GM12878 (cell line): ENCODE measurements at regions not wholly inside any gene's neighbourhood (a gene's known extent, or its start where the extent isn't known, plus 50 kb on each side); places are given as distances from the start of the nearest gene placed in this dataset.

Experiments
- ATAC-seq: fragments of 200-7000 bp; cut with Tn5 transposase; 3 replicates; pipeline ENCODE4 v1.9.1; 2020; ENCODE audit warnings: mild to moderate bottlenecking, moderate library complexity
- BruUV-seq: library from RNA; stranded (reverse); fragments of 400-500 nt; replicated peaks from 2 replicates; lab custom pipeline; 2021; lab: Mats Ljungman, UMichigan
- CTCF ChIA-PET: fragments of 300-600 bp; sonication (Branson Sonifier 250); formaldehyde crosslinking; extraction: SDS; loops from one replicate; lab custom pipeline; 2021; ENCODE audit warnings: inconsistent platforms; lab: Yijun Ruan, JAX
- POLR2A ChIA-PET: fragments of 350-600 bp; formaldehyde crosslinking; extraction: SDS; loops from one replicate; lab custom pipeline; 2021; ENCODE audit warnings: inconsistent platforms; lab: Charles Lee
- RAD21 ChIA-PET: fragments of 300-600 bp; sonication (Branson Sonifier 250); formaldehyde crosslinking; loops from one replicate; lab custom pipeline; 2023; ENCODE audit warnings: antibody characterized with exemption; ENCODE audit not compliant: unreplicated experiment; lab: Charles Lee
- SMC1A ChIA-PET: fragments of 300-600 bp; sonication (Branson Sonifier 250); formaldehyde crosslinking; loops from one replicate; lab custom pipeline; 2023; ENCODE audit not compliant: unreplicated experiment, uncharacterized antibody; lab: Charles Lee
- DNase-seq: peaks from one replicate; pipeline ENCODE4 v3.0.0-alpha.2; 2011; ENCODE audit warnings: low read depth, low spot score
- FAIRE-seq: peaks from 3 replicates; lab custom pipeline; 2011; peaks lifted over from hg19 to GRCh38; lab: Jason Lieb, UNC
- H2AFZ ChIP-seq: 2 replicates; pipeline ENCODE4 v1.6.0; 2011; ENCODE audit warnings: low read depth, low read length, control low read depth; ENCODE audit not compliant: control insufficient read depth
- H3K27ac ChIP-seq: 2 replicates; pipeline ENCODE4 v1.5.1; 2011; ENCODE audit warnings: control low read depth; ENCODE audit not compliant: control insufficient read depth, insufficient read depth
- H3K27me3 ChIP-seq, 2 experiments: replicated peaks in 1 of 2; 2 replicates each; pipeline versions ENCODE4 v1.6.0 to v1.6.1; 2011; ENCODE audit warnings: low read length in 1 of 2; ENCODE audit not compliant: control insufficient read depth in 2 of 2, insufficient read depth in 2 of 2
- H3K36me3 ChIP-seq, 2 experiments: 2 replicates each; pipeline ENCODE4 v1.5.1; 2011; ENCODE audit warnings: low read length in 1 of 2; ENCODE audit not compliant: control insufficient read depth in 2 of 2, insufficient read depth in 2 of 2
- H3K4me1 ChIP-seq: 2 replicates; pipeline ENCODE4 v1.6.1; 2011; ENCODE audit warnings: mild to moderate bottlenecking, low read length, moderate library complexity, mixed read lengths; ENCODE audit not compliant: control insufficient read depth, insufficient read depth
- H3K4me2 ChIP-seq: 2 replicates; pipeline ENCODE4 v1.6.0; 2011; ENCODE audit warnings: control low read depth; ENCODE audit not compliant: control insufficient read depth, insufficient read depth
- H3K4me3 ChIP-seq: fragments of 200-600 bp; sonication (generic); 2 replicates; pipeline ENCODE4 v1.5.1; 2016
- H3K79me2 ChIP-seq: 2 replicates; pipeline ENCODE4 v1.6.0; 2011; ENCODE audit warnings: low read length; ENCODE audit not compliant: control insufficient read depth, insufficient read depth
- H3K9ac ChIP-seq: 2 replicates; pipeline ENCODE4 v1.8.0; 2011; ENCODE audit warnings: low read length, control low read depth, mixed read lengths; ENCODE audit not compliant: control insufficient read depth, insufficient read depth
- H3K9me3 ChIP-seq: replicated peaks from 3 replicates; pipeline ENCODE4 v1.5.1; 2011; ENCODE audit warnings: mild to moderate bottlenecking, low read length; ENCODE audit not compliant: control insufficient read depth, insufficient read depth
- H4K20me1 ChIP-seq: 2 replicates; pipeline ENCODE4 v1.6.0; 2011; ENCODE audit not compliant: control insufficient read depth, insufficient read depth
- EGR1 ChIP-seq, 2 experiments: IDR thresholded peaks; 1 replicate in 1 of 2; 2 replicates in 1 of 2; pipeline ENCODE4 v1.6.1; 2011 to 2012; ENCODE audit warnings: low read depth in 2 of 2, low read length in 2 of 2, borderline replicate concordance in 1 of 2, mild to moderate bottlenecking in 1 of 2, moderate library complexity in 1 of 2
- ETV6 ChIP-seq, 2 experiments: fragments of 450-650 bp in 1 of 2; IDR thresholded peaks in 1 of 2; conservative IDR thresholded peaks in 1 of 2; 2 replicates each; pipeline ENCODE4 v1.6.1; 2014; ENCODE audit warnings: antibody characterized with exemption in 1 of 2, borderline replicate concordance in 1 of 2, low read depth in 1 of 2, mild to moderate bottlenecking in 1 of 2, moderate library complexity in 1 of 2
- GATAD2B ChIP-seq: fragments of 450-650 bp; conservative IDR thresholded peaks from 2 replicates; pipeline ENCODE4 v1.6.1; 2017; ENCODE audit warnings: low read depth, mild to moderate bottlenecking, moderate library complexity
- KAT2A ChIP-seq: conservative IDR thresholded peaks from 2 replicates; pipeline ENCODE4 v1.6.1; 2011; ENCODE audit warnings: low read depth, low read length; ENCODE audit not compliant: control insufficient read depth
- MEF2B ChIP-seq: fragments of 450-650 bp; IDR thresholded peaks from 2 replicates; pipeline ENCODE4 v1.6.1; 2018; ENCODE audit warnings: mild to moderate bottlenecking, moderate library complexity; ENCODE audit not compliant: partially characterized antibody, poor library complexity, severe bottlenecking
- NFYB ChIP-seq: IDR thresholded peaks from 2 replicates; pipeline ENCODE4 v1.6.1; 2011; ENCODE audit warnings: low read depth, mild to moderate bottlenecking, low read length, improper control_type of control experiment, moderate library complexity; ENCODE audit not compliant: insufficient read depth
- TCF7 ChIP-seq: IDR thresholded peaks from 2 replicates; pipeline ENCODE4 v1.6.1; 2014; ENCODE audit warnings: antibody characterized with exemption, borderline replicate concordance
- ZNF384 ChIP-seq: IDR thresholded peaks from 2 replicates; pipeline ENCODE4 v1.6.1; 2012; ENCODE audit warnings: low read depth, mild to moderate bottlenecking, low read length, improper control_type of control experiment, borderline replicate concordance
- ZSCAN29 ChIP-seq: fragments of 450-650 bp; IDR thresholded peaks from 2 replicates; pipeline ENCODE4 v1.6.1; 2017; ENCODE audit warnings: mild to moderate bottlenecking, moderate library complexity
- WGBS: methylation state at CpG from one replicate; pipeline ENCODE4 v1.1.6; 2016; ENCODE audit warnings: low lambda C conversion rate; ENCODE audit not compliant: insufficient replicate concordance, insufficient coverage; ENCODE audit errors: missing lambda C conversion rate; 5-methylcytosine and 5-hydroxymethylcytosine counted together
- in situ Hi-C: fragments of 300-500 bp; cut with MboI; formaldehyde crosslinking; loops from 9 replicates; pipeline ENCODE4 v1.14.3; 2018; ENCODE audit warnings: mixed read lengths
- intact Hi-C: fragments of 100-400 bp; cut with micrococcal nuclease; formaldehyde crosslinking; loops from one replicate; pipeline ENCODE4 v1.14.2; 2022; ENCODE audit not compliant: unreplicated experiment
- TF ChIP-seq, protein P1 (sequence below): IDR thresholded peaks from 2 replicates; pipeline ENCODE4 v1.6.1; 2011; ENCODE audit warnings: low read depth, mild to moderate bottlenecking, low read length, moderate library complexity, borderline replicate concordance; ENCODE audit errors: extremely low read depth
- TF ChIP-seq, protein P2 (sequence below): fragments of 450-650 bp; IDR thresholded peaks from 2 replicates; pipeline ENCODE4 v1.6.1; 2017; ENCODE audit warnings: mild to moderate bottlenecking, low read depth, inconsistent platforms; ENCODE audit not compliant: poor library complexity, severe bottlenecking
- TF ChIP-seq, protein P3 (sequence below): fragments of 450-650 bp; formaldehyde crosslinking; IDR thresholded peaks from 2 replicates; pipeline ENCODE4 v1.5.0; 2022; ENCODE audit warnings: mild to moderate bottlenecking, missing genetic modification characterization

DNA sequence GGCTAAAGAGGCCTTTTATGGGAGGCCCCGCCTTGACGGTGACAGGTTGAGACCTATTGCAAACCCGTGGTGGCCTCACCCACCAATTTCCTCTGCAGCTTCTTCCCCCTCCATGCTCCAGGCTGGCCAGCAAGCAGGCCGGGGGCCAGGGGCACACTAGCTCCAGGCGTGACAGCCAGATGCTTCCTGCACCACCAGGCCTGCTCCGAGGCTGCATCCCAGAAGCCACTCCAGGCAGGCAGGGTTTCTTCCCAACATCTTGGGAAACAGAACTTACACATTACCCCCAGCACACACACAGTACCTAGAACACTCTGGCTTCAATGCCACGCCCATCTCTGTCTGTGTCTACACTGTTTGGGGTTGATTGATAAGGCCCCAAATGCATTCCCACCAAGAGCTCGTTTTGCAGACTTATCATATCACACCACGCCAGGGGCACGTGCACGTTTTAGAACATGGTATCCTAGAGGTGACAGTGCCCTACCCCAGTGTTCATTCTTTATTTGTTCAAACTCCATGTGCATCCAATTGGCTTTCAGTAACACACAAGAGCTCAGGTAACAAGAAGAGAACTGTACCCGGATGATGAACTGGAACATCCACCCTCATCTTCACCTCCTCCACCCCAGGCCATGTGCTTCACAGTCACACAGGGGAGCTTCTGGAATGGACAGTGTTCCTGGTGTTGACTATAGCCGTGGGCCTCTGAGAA lies 221.4 kb upstream of the RREB1 start:
- no peak for FAIRE-seq
- CTCF ChIA-PET: interaction anchor here (1.0 kb wide), 1 partner anchor 9 kb away, joined by 3 read pairs; no protein-coding TSS in a partner anchor
- in situ Hi-C loops: no loop called here

More for the DNA sequence above, 221.4 kb upstream of the RREB1 start:
- H3K9me3 ChIP-seq: no peaks in the 10 kb centered on the region
- TF ChIP-seq, protein P1, sequence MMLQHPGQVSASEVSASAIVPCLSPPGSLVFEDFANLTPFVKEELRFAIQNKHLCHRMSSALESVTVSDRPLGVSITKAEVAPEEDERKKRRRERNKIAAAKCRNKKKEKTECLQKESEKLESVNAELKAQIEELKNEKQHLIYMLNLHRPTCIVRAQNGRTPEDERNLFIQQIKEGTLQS: no peak
- no peak for TF ChIP-seq ETV6 (conservative IDR thresholded peaks at IDR 0.05 in 1 of 2, IDR thresholded peaks at IDR 0.05 in 1 of 2; ENCODE audit: borderline replicate concordance in 1 of 2, low read depth in 1 of 2)
- TF ChIP-seq NFYB: no peak
- TF ChIP-seq, protein P2, sequence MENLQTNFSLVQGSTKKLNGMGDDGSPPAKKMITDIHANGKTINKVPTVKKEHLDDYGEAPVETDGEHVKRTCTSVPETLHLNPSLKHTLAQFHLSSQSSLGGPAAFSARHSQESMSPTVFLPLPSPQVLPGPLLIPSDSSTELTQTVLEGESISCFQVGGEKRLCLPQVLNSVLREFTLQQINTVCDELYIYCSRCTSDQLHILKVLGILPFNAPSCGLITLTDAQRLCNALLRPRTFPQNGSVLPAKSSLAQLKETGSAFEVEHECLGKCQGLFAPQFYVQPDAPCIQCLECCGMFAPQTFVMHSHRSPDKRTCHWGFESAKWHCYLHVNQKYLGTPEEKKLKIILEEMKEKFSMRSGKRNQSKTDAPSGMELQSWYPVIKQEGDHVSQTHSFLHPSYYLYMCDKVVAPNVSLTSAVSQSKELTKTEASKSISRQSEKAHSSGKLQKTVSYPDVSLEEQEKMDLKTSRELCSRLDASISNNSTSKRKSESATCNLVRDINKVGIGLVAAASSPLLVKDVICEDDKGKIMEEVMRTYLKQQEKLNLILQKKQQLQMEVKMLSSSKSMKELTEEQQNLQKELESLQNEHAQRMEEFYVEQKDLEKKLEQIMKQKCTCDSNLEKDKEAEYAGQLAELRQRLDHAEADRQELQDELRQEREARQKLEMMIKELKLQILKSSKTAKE: no peak
- TF ChIP-seq EGR1 (IDR thresholded peaks at IDR 0.05; ENCODE audit: borderline replicate concordance in 1 of 2, low read depth in 2 of 2, low read length in 2 of 2): no peak
- TF ChIP-seq ZSCAN29: no peak
- TF ChIP-seq ZNF384: no peak
- TF ChIP-seq, protein P3, sequence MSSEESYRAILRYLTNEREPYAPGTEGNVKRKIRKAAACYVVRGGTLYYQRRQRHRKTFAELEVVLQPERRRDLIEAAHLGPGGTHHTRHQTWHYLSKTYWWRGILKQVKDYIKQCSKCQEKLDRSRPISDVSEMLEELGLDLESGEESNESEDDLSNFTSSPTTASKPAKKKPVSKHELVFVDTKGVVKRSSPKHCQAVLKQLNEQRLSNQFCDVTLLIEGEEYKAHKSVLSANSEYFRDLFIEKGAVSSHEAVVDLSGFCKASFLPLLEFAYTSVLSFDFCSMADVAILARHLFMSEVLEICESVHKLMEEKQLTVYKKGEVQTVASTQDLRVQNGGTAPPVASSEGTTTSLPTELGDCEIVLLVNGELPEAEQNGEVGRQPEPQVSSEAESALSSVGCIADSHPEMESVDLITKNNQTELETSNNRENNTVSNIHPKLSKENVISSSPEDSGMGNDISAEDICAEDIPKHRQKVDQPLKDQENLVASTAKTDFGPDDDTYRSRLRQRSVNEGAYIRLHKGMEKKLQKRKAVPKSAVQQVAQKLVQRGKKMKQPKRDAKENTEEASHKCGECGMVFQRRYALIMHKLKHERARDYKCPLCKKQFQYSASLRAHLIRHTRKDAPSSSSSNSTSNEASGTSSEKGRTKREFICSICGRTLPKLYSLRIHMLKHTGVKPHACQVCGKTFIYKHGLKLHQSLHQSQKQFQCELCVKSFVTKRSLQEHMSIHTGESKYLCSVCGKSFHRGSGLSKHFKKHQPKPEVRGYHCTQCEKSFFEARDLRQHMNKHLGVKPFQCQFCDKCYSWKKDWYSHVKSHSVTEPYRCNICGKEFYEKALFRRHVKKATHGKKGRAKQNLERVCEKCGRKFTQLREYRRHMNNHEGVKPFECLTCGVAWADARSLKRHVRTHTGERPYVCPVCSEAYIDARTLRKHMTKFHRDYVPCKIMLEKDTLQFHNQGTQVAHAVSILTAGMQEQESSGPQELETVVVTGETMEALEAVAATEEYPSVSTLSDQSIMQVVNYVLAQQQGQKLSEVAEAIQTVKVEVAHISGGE: no peak
- no peak for TF ChIP-seq GATAD2B
- TF ChIP-seq MEF2B: no peak
- TF ChIP-seq TCF7: no peak
- TF ChIP-seq KAT2A: no peak
- no peak overlapping the region for H3K27ac ChIP-seq
- no TSS peak for BruUV-seq
- ChIA-PET POLR2A (no interaction called here), RAD21 (no interaction called here), SMC1A (interaction anchor here (0.7 kb wide), 1 partner anchor 9 kb away, joined by 3 read pairs; no protein-coding TSS in a partner anchor)
- ATAC-seq (no peak), DNase-seq (no peak)
- no peaks in the 10 kb centered on the region for H3K79me2 ChIP-seq
- no peak overlapping the region for H2AFZ ChIP-seq
- 42% methylated on average over 13 of the region's 13 CpGs for WGBS
- H3K4me2 ChIP-seq: no peak overlapping the region
- intact Hi-C loops: no loop called here
- no peaks in the 10 kb centered on the region for H3K4me1 ChIP-seq
- no peaks in the 10 kb centered on the region for H3K36me3 ChIP-seq
- H3K4me3 ChIP-seq: no peak overlapping the region
- no peak overlapping the region for H3K9ac ChIP-seq
- H3K27me3 ChIP-seq: no peaks in the 10 kb centered on the region
- no peaks in the 10 kb centered on the region for H4K20me1 ChIP-seq
